Adrenal gland (tissue), 5 donors: ENCODE measurements at regions not wholly inside any gene's neighbourhood (a gene's known extent, or its start where the extent isn't known, plus 50 kb on each side); places are given as distances from the start of the nearest gene placed in this dataset.

ENCODE experiments used
- POLR2A ChIP-seq, 2 donors: fragments of 450-650 bp; IDR thresholded peaks; one replicate each; pipeline ENCODE4 v1.6.1; 2017; ENCODE audit warnings: antibody characterized with exemption in 2 of 2, mild to moderate bottlenecking in 2 of 2, moderate library complexity in 1 of 2
- TF ChIP-seq, protein P1 (sequence below), 6 experiments: fragments of 450-650 bp in 4 of 6; fragments of 200-600 bp in 2 of 6; sonication (generic) in 1 of 6; IDR thresholded peaks; 1 replicate in 5 of 6; 2 replicates in 1 of 6; pipeline versions ENCODE4 v1.5.1 to v1.8.0; 2016 to 2021; ENCODE audit warnings: antibody characterized with exemption in 6 of 6, mild to moderate bottlenecking in 2 of 6, moderate library complexity in 1 of 6
- donor health status: DM: no; HTN: no; CAD: no.

DNA sequence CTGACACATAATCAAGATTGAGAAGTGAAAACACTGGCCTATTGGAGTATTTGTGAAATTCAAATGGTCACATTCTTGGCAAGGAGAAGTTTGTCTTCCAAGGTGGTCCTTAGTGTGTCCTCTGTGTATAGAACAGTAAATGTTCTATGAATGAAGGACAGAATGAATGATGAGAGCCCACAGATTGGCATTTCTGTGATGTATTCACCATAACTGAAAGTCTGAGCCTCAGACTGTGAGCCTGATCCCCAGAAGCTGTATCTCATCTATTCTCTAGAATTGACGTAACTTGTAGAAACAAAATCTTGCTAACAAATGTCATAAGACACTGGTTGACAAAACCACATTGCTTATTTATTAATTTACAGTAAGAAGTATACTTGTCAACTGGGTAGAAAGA lies 111.5 kb upstream of the ETV3 start:
- TF ChIP-seq, protein P1, sequence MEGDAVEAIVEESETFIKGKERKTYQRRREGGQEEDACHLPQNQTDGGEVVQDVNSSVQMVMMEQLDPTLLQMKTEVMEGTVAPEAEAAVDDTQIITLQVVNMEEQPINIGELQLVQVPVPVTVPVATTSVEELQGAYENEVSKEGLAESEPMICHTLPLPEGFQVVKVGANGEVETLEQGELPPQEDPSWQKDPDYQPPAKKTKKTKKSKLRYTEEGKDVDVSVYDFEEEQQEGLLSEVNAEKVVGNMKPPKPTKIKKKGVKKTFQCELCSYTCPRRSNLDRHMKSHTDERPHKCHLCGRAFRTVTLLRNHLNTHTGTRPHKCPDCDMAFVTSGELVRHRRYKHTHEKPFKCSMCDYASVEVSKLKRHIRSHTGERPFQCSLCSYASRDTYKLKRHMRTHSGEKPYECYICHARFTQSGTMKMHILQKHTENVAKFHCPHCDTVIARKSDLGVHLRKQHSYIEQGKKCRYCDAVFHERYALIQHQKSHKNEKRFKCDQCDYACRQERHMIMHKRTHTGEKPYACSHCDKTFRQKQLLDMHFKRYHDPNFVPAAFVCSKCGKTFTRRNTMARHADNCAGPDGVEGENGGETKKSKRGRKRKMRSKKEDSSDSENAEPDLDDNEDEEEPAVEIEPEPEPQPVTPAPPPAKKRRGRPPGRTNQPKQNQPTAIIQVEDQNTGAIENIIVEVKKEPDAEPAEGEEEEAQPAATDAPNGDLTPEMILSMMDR (IDR thresholded peaks at IDR 0.05): no peak
- no peak for TF ChIP-seq POLR2A (IDR thresholded peaks at IDR 0.05)
